SKM-1 treated with dmso at 0.1 percent for 144 hours (cell line): ENCODE measurements at regions not wholly inside any gene's neighbourhood (a gene's known extent, or its start where the extent isn't known, plus 50 kb on each side); places are given as distances from the start of the nearest gene placed in this dataset.
"Not testable (repeated sequence)": the region's sequence is repeated elsewhere in the genome, so short reads cannot be mapped to it uniquely, and the experiment has no call there.

Experiments
- DNase-seq: peaks from one replicate; lab custom pipeline; 2025; ENCODE audit not compliant: unreplicated experiment; lab: John Stamatoyannopoulos, UW

- DNase-seq: no peak
These were observed 77.6 kb downstream of the SETD4 start for GRCh38 chr21:35982717-35983116.

DNA sequence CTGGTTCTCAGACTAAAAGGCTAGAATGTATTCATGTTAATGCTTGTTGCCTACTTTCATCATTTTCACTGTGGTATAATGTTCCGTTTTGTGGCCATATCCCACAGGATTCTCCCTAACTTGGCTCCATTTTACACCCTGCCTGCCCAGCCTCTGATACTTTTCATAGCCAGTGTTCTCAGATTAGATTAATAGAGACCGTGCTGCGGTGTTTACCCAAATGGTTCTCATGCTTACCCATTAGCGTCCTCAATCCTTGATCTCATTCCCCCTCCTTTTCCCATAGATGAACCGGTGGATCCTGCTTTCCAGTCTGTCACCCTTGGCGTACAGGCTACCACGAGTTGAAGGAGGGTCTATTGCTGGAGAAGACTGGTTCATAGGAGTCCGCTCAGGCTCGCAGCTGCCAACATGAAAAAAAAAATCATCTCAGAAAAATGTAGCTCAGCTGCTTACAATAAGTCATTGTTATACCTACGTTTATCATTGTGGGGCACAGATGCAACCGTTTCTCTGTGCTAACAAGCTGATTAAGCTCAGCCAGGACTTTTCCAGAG is 78.7 kb downstream of the SETD4 start:
- no peak for DNase-seq

GRCh38 chr21:35980821-35981220 is 79.5 kb downstream of the SETD4 start:
- DNase-seq: no peak

GRCh38 chr21:35977860-35978259 is 82.5 kb downstream of the SETD4 start:
- not testable (repeated sequence) for DNase-seq

- DNase-seq: no peak
These were observed 83.4 kb downstream of the SETD4 start for GRCh38 chr21:35976929-35977328.

- no peak for DNase-seq
These were observed 83.8 kb downstream of the SETD4 start for GRCh38 chr21:35976481-35976880.

DNA sequence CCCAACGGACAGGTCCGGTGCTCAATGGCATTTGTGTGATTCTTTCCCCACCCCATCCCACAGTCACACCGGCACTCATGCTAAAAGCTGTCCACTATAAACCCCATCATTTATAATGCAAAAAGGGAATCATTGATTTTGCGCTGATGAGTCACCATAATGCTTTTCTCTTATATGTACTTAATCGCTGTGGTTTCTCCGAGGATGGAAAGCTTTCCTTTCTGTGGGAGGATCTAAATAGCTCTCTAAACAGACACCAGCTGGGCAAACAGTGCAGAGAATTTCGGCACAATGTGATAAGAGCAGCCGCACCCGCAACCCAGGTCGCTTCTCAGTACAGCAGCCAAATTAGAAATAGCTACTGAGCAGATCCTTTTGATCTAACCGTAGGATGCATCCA is 85.6 kb downstream of the SETD4 start:
- DNase-seq: no peak

- no peak for DNase-seq
These were observed 88.5 kb downstream of the SETD4 start for GRCh38 chr21:35971824-35972223.

- DNase-seq: no peak
These were observed 91.0 kb downstream of the SETD4 start for GRCh38 chr21:35969281-35969680.

GRCh38 chr21:35968564-35968963 is 91.8 kb downstream of the SETD4 start:
- DNase-seq: no peak

- no peak for DNase-seq
These were observed 94.6 kb downstream of the SETD4 start for GRCh38 chr21:35965699-35966098.

GRCh38 chr21:35963920-35964451 is 96.3 kb downstream of the SETD4 start:
- DNase-seq: no peak

DNA sequence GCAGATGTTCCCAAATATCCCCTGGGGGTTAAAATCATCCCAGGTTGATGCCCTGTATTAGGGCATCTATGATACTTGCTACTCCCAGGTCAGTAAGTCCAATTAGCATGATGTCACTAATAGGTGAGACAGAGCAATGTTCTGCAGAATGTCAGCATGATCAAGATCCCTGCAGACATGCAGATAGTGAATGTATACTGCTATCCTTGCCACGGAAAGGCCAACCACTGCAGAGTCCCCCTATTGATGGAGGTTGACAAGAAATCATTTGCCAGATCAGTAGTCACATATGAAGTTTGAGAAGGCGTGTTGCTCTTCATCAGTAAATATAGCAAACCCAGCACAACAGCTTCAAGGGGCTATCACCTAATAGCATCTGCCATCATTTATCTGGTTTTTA is 97.4 kb downstream of the SETD4 start:
- no peak for DNase-seq

DNA sequence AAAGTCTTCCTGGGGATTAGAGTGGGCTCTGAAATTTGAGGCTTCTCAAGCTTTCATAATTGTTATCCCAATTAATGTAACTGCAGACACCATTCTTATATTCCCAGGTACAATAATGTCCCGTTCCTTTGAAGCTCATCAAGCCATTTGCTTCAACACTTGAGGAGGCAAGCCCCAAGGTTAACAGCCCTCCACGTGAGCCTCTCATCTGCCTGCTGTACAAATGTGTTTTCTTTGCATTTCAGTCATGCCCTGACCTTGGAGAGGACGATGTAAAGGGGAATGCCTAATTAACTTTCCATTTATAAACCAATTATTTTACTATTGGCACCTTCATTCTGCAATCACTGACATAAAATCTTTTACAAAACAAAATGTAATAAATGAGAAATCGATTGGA is 106.3 kb downstream of the SETD4 start:
- no peak for DNase-seq

- no peak for DNase-seq
These were observed 106.7 kb downstream of the SETD4 start for GRCh38 chr21:35953597-35953996.

DNA sequence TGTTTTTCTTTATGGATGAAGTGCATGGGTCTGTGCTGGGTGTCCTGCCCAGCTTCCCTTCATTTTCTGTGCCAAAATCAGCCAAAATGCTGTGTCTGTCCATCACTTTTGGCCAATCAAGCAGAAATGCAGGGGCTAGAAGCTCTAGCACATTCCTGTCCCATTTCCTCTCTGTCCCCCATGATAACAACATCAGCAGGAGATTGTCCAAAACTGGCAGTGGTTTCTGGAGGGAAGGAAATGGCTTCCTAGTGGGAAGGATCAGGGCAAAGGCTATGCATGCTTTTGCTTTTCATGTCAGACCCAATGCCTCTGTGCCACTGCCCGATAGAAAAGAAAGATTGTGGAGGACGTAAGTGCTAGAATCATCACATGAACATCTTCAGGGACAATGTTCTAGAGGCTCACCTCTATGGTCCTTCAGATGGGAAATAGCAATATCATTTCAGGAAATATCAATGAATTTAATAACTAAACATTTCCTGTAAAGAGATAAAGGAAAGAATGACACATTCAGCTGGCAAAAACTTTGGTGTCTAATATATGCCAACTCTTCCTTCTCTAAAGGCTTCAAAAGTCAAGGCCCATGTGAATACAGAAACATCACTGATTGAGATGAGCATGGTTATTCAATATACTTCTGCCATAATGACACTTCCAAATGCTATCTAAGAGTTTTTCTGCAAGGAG is 107.5 kb downstream of the SETD4 start:
- DNase-seq: no peak

- DNase-seq: no peak
These were observed 111.3 kb downstream of the SETD4 start for GRCh38 chr21:35948982-35949381.

DNA sequence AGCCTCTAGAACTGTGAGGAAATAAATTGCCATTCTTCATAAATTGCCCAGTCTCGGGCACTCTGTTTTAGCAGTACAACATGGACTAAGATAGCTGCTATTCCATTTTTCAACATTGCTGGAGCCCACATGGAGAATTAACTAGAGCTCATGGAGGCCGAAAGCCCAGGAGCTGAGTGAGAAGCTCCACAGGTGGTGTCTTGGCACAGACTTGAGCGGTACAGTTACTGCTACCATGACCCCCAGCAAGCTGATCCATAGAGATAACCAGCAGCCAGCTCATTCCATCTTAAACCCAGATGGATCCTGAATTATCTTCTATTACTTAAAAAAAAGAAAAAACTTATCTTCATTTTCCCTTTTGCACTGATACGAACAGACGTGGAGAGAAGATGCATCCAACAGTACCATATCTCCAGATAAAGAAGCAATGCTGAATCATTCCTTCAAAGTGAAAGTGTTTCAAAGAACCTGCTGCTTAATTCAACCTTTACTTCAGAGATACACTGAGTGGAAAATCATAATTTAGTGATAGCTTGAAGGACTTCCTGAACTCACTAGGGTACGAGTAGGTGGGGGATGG is 115.1 kb downstream of the SETD4 start:
- DNase-seq: no peak

DNA sequence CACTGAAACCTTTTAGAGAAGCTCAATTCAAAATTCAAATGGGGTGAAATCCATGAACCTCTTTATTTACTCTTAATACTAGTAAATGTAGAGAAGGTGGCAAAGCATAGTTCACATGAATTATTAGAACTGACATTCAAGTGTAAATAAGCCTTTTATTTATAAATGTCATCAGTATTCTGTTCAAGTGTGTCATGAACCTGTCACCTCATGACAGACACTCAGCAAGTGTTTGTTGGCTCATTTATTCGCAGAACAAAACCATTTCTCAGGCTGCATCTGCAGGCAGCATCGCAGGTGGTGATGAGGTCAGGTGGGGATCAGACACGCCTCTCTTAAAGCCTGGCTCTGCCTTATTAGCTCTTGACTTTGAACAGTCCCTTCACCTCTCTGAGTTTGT is 116.6 kb downstream of the SETD4 start:
- no peak for DNase-seq

GRCh38 chr21:35942211-35943144 is 117.8 kb downstream of the SETD4 start:
- DNase-seq: peak; percentile 8
